ENCODE measurements at regions not wholly inside any gene's neighbourhood (a gene's known extent, or its start where the extent isn't known, plus 50 kb on each side); places are given as distances from the start of the nearest gene placed in this dataset.

GRCh38 chr14:58833634-58834378 lies 196.0 kb downstream of the DACT1 start:
- no peak for TF ChIP-seq CTCF (IDR thresholded peaks at IDR 0.05)
- TF ChIP-seq EZH2 (IDR thresholded peaks at IDR 0.05): no peak
- no peak for TF ChIP-seq EZH2phosphoT487 (IDR thresholded peaks at IDR 0.05)

Data from neural progenitor cell (in vitro differentiated cells).